GM12878 (cell line): ENCODE measurements at regions not wholly inside any gene's neighbourhood (a gene's known extent, or its start where the extent isn't known, plus 50 kb on each side); places are given as distances from the start of the nearest gene placed in this dataset.

Experiments
- HCFC1 ChIP-seq: fragments of 150-350 bp; IDR thresholded peaks from 2 replicates; pipeline ENCODE4 v1.6.1; 2014; ENCODE audit warnings: low read length
- SIX5 ChIP-seq: IDR thresholded peaks from 2 replicates; pipeline ENCODE4 v1.6.1; 2011; ENCODE audit warnings: mild to moderate bottlenecking, low read depth, low read length, moderate library complexity; ENCODE audit not compliant: severe bottlenecking
- SMAD5 ChIP-seq: IDR thresholded peaks from 2 replicates; pipeline ENCODE4 v1.6.1; 2016; ENCODE audit warnings: antibody characterized with exemption, low read depth
- SMC3 ChIP-seq: IDR thresholded peaks from 2 replicates; pipeline ENCODE4 v1.6.1; 2011; ENCODE audit warnings: low read length, improper control_type of control experiment, borderline replicate concordance
- TF ChIP-seq, protein P1 (sequence below): IDR thresholded peaks from 2 replicates; pipeline ENCODE4 v1.6.1; 2012; ENCODE audit warnings: low read depth, low read length, improper control_type of control experiment
- TF ChIP-seq, protein P2 (sequence below): fragments of 150-350 bp; IDR thresholded peaks from 2 replicates; pipeline ENCODE4 v1.6.1; 2014; ENCODE audit warnings: mild to moderate bottlenecking, low read depth, low read length
- TF ChIP-seq, protein P3 (sequence below): fragments of 450-650 bp; IDR thresholded peaks from 2 replicates; pipeline ENCODE4 v1.6.1; 2017; ENCODE audit warnings: mild to moderate bottlenecking, moderate library complexity

DNA sequence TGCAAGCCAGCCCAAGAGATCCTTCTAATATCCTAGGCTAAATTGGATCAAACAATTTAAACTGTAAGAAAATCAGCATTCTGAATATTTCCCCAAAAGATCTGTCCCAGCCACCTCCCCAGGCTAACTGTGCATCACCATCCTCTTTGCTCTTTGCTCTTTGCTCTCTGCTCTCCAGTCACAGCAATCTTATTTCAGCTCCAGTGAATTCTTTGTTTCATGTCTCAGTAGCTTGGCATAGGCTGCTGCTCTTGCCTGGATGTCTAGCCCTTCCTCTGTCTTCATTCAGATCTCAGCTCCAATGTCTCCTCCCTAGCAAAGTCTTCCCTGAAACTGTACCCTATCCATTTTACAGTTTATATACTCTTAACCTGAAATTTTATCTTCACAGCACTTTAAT is 399.8 kb upstream of the USP15 start (continued):
- TF ChIP-seq, protein P1, sequence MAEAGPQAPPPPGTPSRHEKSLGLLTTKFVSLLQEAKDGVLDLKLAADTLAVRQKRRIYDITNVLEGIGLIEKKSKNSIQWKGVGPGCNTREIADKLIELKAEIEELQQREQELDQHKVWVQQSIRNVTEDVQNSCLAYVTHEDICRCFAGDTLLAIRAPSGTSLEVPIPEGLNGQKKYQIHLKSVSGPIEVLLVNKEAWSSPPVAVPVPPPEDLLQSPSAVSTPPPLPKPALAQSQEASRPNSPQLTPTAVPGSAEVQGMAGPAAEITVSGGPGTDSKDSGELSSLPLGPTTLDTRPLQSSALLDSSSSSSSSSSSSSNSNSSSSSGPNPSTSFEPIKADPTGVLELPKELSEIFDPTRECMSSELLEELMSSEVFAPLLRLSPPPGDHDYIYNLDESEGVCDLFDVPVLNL: no peak
- TF ChIP-seq SMC3 (no peak), SIX5 (no peak), SMAD5 (no peak), HCFC1 (no peak)
- TF ChIP-seq, protein P2, sequence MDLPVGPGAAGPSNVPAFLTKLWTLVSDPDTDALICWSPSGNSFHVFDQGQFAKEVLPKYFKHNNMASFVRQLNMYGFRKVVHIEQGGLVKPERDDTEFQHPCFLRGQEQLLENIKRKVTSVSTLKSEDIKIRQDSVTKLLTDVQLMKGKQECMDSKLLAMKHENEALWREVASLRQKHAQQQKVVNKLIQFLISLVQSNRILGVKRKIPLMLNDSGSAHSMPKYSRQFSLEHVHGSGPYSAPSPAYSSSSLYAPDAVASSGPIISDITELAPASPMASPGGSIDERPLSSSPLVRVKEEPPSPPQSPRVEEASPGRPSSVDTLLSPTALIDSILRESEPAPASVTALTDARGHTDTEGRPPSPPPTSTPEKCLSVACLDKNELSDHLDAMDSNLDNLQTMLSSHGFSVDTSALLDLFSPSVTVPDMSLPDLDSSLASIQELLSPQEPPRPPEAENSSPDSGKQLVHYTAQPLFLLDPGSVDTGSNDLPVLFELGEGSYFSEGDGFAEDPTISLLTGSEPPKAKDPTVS: no peak
- TF ChIP-seq, protein P3, sequence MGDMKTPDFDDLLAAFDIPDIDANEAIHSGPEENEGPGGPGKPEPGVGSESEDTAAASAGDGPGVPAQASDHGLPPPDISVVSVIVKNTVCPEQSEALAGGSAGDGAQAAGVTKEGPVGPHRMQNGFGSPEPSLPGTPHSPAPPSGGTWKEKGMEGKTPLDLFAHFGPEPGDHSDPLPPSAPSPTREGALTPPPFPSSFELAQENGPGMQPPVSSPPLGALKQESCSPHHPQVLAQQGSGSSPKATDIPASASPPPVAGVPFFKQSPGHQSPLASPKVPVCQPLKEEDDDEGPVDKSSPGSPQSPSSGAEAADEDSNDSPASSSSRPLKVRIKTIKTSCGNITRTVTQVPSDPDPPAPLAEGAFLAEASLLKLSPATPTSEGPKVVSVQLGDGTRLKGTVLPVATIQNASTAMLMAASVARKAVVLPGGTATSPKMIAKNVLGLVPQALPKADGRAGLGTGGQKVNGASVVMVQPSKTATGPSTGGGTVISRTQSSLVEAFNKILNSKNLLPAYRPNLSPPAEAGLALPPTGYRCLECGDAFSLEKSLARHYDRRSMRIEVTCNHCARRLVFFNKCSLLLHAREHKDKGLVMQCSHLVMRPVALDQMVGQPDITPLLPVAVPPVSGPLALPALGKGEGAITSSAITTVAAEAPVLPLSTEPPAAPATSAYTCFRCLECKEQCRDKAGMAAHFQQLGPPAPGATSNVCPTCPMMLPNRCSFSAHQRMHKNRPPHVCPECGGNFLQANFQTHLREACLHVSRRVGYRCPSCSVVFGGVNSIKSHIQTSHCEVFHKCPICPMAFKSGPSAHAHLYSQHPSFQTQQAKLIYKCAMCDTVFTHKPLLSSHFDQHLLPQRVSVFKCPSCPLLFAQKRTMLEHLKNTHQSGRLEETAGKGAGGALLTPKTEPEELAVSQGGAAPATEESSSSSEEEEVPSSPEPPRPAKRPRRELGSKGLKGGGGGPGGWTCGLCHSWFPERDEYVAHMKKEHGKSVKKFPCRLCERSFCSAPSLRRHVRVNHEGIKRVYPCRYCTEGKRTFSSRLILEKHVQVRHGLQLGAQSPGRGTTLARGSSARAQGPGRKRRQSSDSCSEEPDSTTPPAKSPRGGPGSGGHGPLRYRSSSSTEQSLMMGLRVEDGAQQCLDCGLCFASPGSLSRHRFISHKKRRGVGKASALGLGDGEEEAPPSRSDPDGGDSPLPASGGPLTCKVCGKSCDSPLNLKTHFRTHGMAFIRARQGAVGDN: no peak
- TF ChIP-seq, all 136 proteins: peak for 0
